Right lung (tissue), 2 donors: ENCODE measurements at regions not wholly inside any gene's neighbourhood (a gene's known extent, or its start where the extent isn't known, plus 50 kb on each side); places are given as distances from the start of the nearest gene placed in this dataset.
"Not testable (repeated sequence)": the region's sequence is repeated elsewhere in the genome, so short reads cannot be mapped to it uniquely, and the experiment has no call there.

Experiments used
- DNase-seq, 2 donors: peaks; one replicate each; pipeline ENCODE4 v3.0.0-alpha.2; 2013

GRCh38 chr6:148602136-148602535 lies 144.7 kb upstream of the UST start:
- DNase-seq = no peak

GRCh38 chr6:148608199-148608951 lies 138.5 kb upstream of the UST start:
- no peak for DNase-seq

GRCh38 chr6:148611213-148611612 lies 135.6 kb upstream of the UST start:
- no peak for DNase-seq

GRCh38 chr6:148612043-148612442 lies 134.8 kb upstream of the UST start:
- no peak for DNase-seq

GRCh38 chr6:148614602-148615001 lies 132.2 kb upstream of the UST start:
- no peak for DNase-seq

GRCh38 chr6:148616841-148617240 lies 130.0 kb upstream of the UST start:
- no peak for DNase-seq

- DNase-seq = no peak
These were observed 129.3 kb upstream of the UST start for GRCh38 chr6:148617530-148617929.

- DNase-seq = no peak
These were observed 126.9 kb upstream of the UST start for GRCh38 chr6:148619891-148620290.

GRCh38 chr6:148620579-148621298 lies 126.1 kb upstream of the UST start:
- no peak for DNase-seq

GRCh38 chr6:148625609-148626008 lies 121.2 kb upstream of the UST start:
- no peak for DNase-seq

GRCh38 chr6:148628251-148628650 lies 118.6 kb upstream of the UST start:
- no peak for DNase-seq

- DNase-seq = no peak
These were observed 117.6 kb upstream of the UST start for GRCh38 chr6:148629181-148629580.

- DNase-seq = no peak
These were observed 117.0 kb upstream of the UST start for GRCh38 chr6:148629592-148630465.

- no peak for DNase-seq
These were observed 111.6 kb upstream of the UST start for GRCh38 chr6:148635070-148635743.

GRCh38 chr6:148641836-148642235 lies 105.0 kb upstream of the UST start:
- not testable (repeated sequence) for DNase-seq

GRCh38 chr6:148643208-148643607 lies 103.6 kb upstream of the UST start:
- not testable (repeated sequence) for DNase-seq

- not testable (repeated sequence) for DNase-seq
These were observed 101.8 kb upstream of the UST start for GRCh38 chr6:148645049-148645448.

GRCh38 chr6:148648754-148649453 lies 97.9 kb upstream of the UST start:
- no peak for DNase-seq

- DNase-seq = no peak
These were observed 97.3 kb upstream of the UST start for GRCh38 chr6:148649454-148649963.

GRCh38 chr6:148650941-148651505 lies 95.8 kb upstream of the UST start:
- peak in 1 of 2 donors; percentile 5 for DNase-seq

GRCh38 chr6:148652205-148652604 lies 94.6 kb upstream of the UST start:
- no peak for DNase-seq
